ENCODE measurements at regions not wholly inside any gene's neighbourhood (a gene's known extent, or its start where the extent isn't known, plus 50 kb on each side); places are given as distances from the start of the nearest gene placed in this dataset.

DNA sequence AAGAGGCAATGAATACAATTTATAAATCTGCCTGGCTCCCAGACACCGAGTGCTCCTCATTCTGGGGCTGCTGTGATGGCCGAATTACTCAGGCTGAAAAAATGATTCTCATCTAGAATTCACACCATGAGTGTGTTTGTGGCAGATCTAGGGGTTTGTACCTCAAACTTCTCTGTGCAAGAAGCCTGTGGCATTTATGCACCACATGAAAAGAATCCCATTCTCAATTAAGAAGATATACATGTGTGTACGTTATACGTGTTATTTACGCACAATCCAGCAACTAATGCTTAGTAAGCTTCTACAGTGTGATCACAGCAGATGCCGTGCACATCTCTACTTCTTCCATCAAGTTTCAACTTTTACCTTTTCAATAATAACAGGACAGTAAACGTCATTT lies 476.8 kb downstream of the SHQ1 start:
- no peak for DNase-seq
- Mint-ChIP-seq H3K27ac (no peak overlapping the region), H3K27me3 (no peaks in the 10 kb centered on the region), H3K4me3 (no peak overlapping the region), H3K36me3 (ENCODE audit: low read depth) (peaks cover 18% of the 10 kb centered on the region), H3K9me3 (peaks cover 5% of the 10 kb centered on the region), H3K4me1 (ENCODE audit: low read depth) (peaks cover 48% of the 10 kb centered on the region)

DNA sequence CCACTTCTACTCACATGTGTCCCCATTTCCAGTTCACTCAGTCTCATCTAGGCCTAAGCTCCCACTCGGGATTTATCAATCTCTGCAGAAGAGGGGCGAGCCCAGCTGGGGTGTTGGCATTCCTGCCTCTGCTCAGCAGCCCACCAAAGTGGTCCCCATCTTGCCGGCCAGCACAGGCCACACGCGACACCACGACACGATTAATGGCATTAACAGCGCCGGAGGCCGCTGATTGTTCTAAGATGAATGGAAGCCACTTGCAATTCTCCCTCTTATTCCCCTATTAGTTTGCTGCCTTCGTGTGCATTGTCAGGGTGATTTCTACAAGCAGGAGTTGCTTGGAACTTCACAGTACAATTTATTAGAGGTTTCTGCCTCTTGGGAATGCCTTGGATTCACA lies 477.3 kb downstream of the SHQ1 start:
- no peak overlapping the region for H3K4me3 Mint-ChIP-seq
- H3K27me3 Mint-ChIP-seq = no peaks in the 10 kb centered on the region
- peaks cover 5% of the 10 kb centered on the region for H3K9me3 Mint-ChIP-seq
- H3K4me1 Mint-ChIP-seq (ENCODE audit: low read depth) = peaks cover 45% of the 10 kb centered on the region
- DNase-seq = no peak
- peaks cover 16% of the 10 kb centered on the region for H3K36me3 Mint-ChIP-seq (ENCODE audit: low read depth)
- no peak overlapping the region for H3K27ac Mint-ChIP-seq

DNA sequence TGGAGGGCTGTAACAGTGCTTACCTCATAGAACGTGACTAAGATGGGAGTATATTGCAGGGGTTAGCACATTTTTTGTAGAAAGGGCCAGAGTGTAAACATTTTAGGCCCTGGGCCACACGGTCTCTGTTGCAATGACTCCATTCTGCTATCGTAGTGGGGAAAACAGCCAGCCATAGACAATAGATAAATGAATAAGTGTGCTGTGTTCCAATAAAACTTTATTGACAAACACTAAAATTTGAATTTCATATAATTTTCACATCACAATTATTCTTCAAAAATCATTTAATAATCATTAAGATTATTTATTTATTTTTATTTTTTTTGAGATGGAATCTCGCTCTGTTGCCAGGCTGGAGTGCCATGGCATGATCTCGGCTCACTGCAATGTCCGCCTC lies 478.6 kb downstream of the SHQ1 start:
- H3K27me3 Mint-ChIP-seq = no peaks in the 10 kb centered on the region

DNA sequence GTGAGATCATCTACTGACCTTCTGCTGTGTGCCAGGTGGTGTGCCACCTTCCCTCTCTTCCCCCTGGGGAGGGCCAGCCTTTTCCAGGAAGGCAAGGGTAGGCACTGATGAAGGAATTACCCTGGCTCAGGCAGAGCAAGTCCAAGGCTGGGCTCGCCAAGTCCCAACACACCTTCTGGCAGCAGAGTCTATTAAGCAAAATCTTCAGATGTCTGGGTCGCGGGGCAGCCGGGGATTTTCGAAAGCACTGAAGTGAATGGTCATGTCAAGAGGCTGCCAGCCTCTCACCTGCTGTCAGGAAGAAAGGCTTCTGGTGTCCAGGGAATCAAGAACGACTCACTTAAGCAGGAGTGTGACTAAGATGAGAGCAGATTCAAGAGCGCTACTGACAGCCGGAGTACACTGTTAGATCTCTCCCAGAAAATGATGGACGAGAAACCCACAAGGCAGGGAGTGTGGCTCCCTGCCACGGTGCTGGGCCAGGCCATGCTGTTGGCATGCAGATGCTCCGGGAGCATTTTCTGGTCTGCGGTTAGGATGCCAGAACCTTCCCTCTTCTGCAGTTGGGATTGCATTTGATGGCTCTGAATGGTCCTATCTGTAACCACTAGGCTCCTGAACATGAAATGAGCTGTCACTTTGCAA lies 479.8 kb downstream of the SHQ1 start:
- Mint-ChIP-seq H3K27ac (no peak overlapping the region), H3K9me3 (peaks cover 3% of the 10 kb centered on the region), H3K27me3 (peaks cover 1% of the 10 kb centered on the region), H3K36me3 (ENCODE audit: low read depth) (peaks cover 1% of the 10 kb centered on the region), H3K4me3 (no peak overlapping the region), H3K4me1 (ENCODE audit: low read depth) (peaks cover 21% of the 10 kb centered on the region)
- DNase-seq = no peak

More for the DNA sequence above, 478.6 kb downstream of the SHQ1 start:
- Mint-ChIP-seq H3K4me3 (no peak overlapping the region), H3K27ac (no peak overlapping the region), H3K4me1 (ENCODE audit: low read depth) (peaks cover 32% of the 10 kb centered on the region), H3K9me3 (peaks cover 5% of the 10 kb centered on the region), H3K36me3 (ENCODE audit: low read depth) (peaks cover 10% of the 10 kb centered on the region)
- DNase-seq = no peak

DNA sequence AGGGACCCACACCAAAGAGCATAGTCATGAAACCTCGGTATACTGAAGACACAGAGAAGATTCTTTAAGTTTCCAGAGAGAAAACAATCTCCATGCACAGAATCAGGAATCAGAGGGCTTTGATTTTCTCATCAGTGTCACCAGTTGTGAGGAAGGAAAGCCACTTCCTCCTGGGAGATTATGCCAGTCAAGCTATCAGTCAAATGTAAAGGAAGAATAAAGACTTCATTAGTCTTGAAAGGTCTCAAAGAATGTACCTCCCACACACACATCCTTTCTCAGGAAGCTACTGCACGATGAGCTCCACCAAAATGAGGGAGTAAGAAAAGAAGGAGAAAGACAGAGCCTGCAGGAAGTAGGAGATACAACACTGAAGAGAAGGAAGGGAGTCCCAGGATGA lies 486.3 kb downstream of the SHQ1 start:
- Mint-ChIP-seq H3K9me3 (no peaks in the 10 kb centered on the region), H3K36me3 (ENCODE audit: low read depth) (no peaks in the 10 kb centered on the region), H3K4me3 (no peak overlapping the region), H3K27ac (no peak overlapping the region), H3K4me1 (ENCODE audit: low read depth) (peaks cover 1% of the 10 kb centered on the region), H3K27me3 (peaks cover 8% of the 10 kb centered on the region)
- no peak for DNase-seq

DNA sequence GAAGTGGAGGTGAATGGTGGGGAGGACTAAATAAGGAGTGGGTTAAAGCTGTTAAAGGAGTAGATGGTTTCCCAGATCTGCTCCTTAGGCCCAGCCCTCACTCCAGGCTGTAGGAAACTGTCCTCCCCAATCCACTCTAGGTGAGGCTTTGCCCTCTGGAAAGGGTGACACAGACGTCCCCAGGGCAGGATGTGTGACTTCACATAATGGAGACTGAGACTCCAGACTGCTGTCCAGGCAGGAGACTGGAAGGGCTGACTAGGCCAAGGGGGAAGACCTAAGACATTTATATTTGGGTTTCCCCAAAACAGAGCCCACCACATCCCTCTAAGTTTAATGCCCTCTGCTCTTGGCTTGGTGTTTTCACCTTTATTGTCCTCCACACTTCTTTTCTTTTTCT lies 488.5 kb downstream of the SHQ1 start:
- peaks cover 3% of the 10 kb centered on the region for H3K4me1 Mint-ChIP-seq (ENCODE audit: low read depth)
- H3K9me3 Mint-ChIP-seq = no peaks in the 10 kb centered on the region
- H3K27me3 Mint-ChIP-seq = peaks cover 8% of the 10 kb centered on the region
- H3K4me3 Mint-ChIP-seq = no peak overlapping the region
- DNase-seq = no peak
- H3K36me3 Mint-ChIP-seq (ENCODE audit: low read depth) = no peaks in the 10 kb centered on the region
- no peak overlapping the region for H3K27ac Mint-ChIP-seq

DNA sequence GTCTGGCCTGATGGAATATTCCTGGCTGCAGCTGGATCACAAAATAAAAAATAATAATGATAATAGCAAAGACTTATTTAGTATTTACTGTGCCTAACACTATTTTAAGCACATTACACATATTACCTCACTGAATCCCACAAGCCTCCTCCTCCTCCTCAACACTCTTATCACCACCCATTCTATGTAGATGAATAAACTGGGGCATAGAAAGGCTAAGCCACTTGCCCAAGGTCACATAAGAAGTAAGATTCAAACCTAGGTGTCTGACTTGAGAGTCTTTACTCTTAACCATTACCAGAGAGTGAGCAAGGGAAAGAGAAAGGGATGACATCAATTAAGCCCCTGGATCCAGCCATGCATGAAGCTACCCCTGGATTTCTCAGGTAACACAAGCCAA lies 493.1 kb downstream of the SHQ1 start:
- H3K36me3 Mint-ChIP-seq (ENCODE audit: low read depth) = no peaks in the 10 kb centered on the region
- no peak overlapping the region for H3K4me3 Mint-ChIP-seq
- no peaks in the 10 kb centered on the region for H3K27me3 Mint-ChIP-seq
- no peak for DNase-seq
- H3K27ac Mint-ChIP-seq = no peak overlapping the region
- peaks cover 3% of the 10 kb centered on the region for H3K4me1 Mint-ChIP-seq (ENCODE audit: low read depth)
- H3K9me3 Mint-ChIP-seq = no peaks in the 10 kb centered on the region

DNA sequence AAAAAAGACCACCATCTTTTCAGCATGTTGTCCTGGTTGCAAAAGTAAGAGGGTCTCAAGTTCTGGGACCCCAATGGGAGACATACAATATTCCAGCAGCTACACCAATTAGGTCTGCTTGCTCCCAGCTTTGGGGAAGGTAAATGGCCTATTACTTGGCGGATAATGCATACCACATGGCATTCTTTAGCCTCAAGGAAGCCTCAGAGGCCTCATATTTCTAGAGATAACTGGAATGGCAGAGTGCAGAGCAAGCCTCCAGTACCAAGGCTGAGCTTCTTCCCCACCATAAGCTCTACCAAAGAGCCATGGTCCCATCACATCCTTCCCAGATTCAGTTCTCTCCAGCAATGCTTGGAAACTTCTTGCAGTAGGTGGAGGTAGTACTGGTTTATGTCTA lies 493.8 kb downstream of the SHQ1 start:
- H3K27ac Mint-ChIP-seq = no peak overlapping the region
- no peak overlapping the region for H3K4me3 Mint-ChIP-seq
- no peaks in the 10 kb centered on the region for H3K36me3 Mint-ChIP-seq (ENCODE audit: low read depth)

DNA sequence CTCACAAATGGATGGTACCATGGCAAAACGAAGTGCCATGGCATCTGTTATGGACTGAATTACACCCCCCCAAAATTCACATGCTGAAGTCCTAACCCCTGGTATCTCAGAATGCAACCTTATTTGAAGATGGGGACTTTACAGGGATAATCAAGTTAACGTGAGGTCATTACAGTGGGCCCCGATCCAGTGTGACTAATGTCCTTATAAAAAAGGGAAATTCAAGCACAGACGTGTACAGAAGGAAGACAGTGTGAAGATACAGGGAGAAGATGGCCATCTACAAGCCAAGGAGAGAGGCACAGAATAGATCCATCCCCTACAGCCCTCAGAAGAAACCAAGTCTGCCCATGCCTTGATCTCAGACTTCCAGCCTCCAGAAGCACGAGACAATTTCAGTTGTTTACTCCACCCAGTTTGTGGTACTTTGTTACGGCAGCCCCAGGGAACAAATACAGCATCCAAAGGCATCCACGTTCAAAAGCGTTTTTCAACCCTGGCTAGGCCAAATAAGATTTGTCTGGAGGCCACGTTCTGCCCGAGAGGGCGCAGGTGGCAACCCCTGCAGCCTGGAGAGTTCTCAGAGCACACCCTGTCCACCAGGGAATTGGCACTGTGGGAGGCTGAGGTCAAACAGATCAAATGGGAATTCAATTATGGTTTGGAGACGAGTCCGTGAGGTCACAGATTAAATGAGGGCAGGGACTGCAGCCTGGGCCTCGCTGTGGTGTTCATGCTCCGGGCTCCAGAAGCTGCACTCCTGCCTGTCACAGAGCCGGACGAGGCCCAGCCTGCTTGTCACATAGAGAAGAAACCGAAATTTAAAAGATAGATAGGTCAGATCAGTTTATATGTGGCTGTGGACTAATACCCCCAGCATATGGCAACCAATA lies 494.8 kb downstream of the SHQ1 start:
- Mint-ChIP-seq H3K4me3 (no peak overlapping the region), H3K4me1 (ENCODE audit: low read depth) (peaks cover 2% of the 10 kb centered on the region), H3K9me3 (no peaks in the 10 kb centered on the region), H3K27ac (no peak overlapping the region), H3K27me3 (no peaks in the 10 kb centered on the region), H3K36me3 (ENCODE audit: low read depth) (no peaks in the 10 kb centered on the region)
- peak; percentile 20 for DNase-seq

More for the DNA sequence above, 493.8 kb downstream of the SHQ1 start:
- DNase-seq = no peak
- Mint-ChIP-seq H3K27me3 (no peaks in the 10 kb centered on the region), H3K4me1 (ENCODE audit: low read depth) (peaks cover 3% of the 10 kb centered on the region), H3K9me3 (no peaks in the 10 kb centered on the region)

DNA sequence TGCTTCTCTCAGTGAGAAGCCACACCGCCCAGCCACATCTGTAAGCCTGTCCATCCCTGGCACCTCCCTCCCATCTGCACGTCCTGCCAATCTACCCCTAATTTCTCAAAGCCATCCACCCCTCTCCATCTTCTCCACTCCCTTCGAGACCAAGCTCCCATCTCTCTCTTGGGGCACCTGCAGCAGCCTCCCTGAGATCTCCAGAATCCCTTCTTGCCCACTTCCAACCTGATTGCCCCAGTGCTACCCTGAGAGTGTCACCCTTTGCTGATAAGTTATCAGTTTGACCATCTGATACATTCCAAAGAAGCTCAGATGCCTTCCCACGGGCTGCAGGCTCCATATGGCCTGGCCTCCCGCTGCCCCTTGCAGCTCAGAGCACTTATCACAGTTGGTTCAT lies 496.1 kb downstream of the SHQ1 start:
- peaks cover 14% of the 10 kb centered on the region for H3K4me1 Mint-ChIP-seq (ENCODE audit: low read depth)
- no peaks in the 10 kb centered on the region for H3K27me3 Mint-ChIP-seq
- H3K36me3 Mint-ChIP-seq (ENCODE audit: low read depth) = no peaks in the 10 kb centered on the region
- DNase-seq = peak; percentile 24
- no peak overlapping the region for H3K27ac Mint-ChIP-seq
- H3K9me3 Mint-ChIP-seq = no peaks in the 10 kb centered on the region
- H3K4me3 Mint-ChIP-seq = no peak overlapping the region

DNA sequence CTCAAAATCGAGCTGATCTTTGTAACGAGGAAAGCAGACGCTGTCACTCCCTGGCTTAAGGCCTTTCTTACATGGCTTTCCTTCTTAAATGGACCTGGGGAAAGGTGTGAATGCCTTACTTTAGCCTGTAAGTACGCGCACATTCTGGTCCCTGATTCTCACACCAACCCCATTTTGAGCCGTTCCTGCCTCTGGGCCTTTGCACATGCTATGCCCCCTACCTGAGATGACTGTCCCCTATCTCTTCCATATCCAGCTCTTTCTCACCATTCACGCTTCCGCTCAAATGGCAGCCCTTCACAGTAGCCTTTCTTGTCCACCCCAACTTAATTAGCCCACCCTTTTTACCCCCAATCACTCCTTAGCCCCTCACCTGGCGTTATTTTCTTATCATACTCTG lies 496.7 kb downstream of the SHQ1 start:
- Mint-ChIP-seq H3K4me1 (ENCODE audit: low read depth) (peaks cover 19% of the 10 kb centered on the region), H3K36me3 (ENCODE audit: low read depth) (no peaks in the 10 kb centered on the region), H3K27me3 (no peaks in the 10 kb centered on the region), H3K9me3 (no peaks in the 10 kb centered on the region), H3K27ac (no peak overlapping the region), H3K4me3 (no peak overlapping the region)
- no peak for DNase-seq

DNA sequence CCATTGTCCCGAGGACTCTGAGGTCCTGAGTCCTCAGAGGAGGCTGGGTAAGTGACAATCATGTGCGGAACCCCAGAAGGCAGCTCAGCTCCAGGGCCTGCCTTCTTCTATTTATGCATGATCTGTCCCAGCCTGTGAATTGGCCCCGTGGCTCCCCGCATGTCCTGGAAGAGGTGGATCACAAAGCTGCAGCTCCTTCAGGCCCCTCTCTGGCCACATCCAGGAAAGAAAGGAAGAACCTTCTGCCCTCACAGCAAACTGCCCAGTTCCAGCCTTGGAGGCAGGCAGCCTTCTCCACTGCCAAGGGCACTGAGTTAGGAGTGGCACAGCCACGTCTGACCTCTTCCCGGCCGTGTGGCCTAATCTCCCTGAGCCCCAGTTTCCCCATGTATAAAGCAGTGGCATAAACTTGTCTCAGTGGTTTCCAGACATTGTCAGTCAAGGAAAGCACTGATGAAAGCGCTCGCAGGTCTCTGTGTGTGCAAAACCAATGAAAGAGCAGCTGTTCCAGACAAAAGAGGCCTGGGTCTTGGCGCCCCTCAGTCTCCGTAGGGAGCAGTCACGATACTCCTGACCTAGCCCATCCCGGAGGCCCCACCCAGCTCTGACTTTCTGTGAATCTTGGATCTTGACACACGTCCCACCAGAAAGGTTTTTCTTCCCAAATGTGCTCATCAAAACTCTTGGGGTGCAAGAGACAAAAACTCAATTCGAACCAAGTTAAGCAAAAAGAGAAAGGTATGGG lies 497.3 kb downstream of the SHQ1 start:
- no peak overlapping the region for H3K4me3 Mint-ChIP-seq
- DNase-seq = peak; percentile 25
- no peaks in the 10 kb centered on the region for H3K27me3 Mint-ChIP-seq
- H3K27ac Mint-ChIP-seq = no peak overlapping the region
- H3K36me3 Mint-ChIP-seq (ENCODE audit: low read depth) = no peaks in the 10 kb centered on the region
- H3K4me1 Mint-ChIP-seq (ENCODE audit: low read depth) = peaks cover 25% of the 10 kb centered on the region
- no peaks in the 10 kb centered on the region for H3K9me3 Mint-ChIP-seq

DNA sequence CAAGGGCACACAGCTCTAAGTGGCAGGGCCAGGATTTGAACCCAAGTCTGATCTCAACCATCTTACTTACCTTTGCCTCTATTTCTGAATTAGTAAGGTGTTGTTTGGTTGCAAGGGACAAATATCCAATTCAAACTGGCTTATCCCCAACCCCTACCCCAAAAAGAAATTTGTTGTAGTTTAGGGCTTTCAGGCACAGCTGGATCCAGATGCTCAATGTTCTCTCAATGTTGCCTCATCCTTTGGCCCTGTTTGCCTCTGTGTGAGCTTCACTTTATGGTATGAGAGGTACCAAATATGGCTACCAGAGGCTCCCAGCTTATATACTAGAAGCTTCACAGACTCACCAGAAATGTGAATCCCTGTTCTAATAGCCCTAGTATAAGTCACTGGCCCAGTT lies 499.9 kb downstream of the SHQ1 start:
- Mint-ChIP-seq H3K4me3 (no peak overlapping the region), H3K36me3 (ENCODE audit: low read depth) (no peaks in the 10 kb centered on the region), H3K9me3 (no peaks in the 10 kb centered on the region), H3K4me1 (ENCODE audit: low read depth) (peaks cover 49% of the 10 kb centered on the region), H3K27me3 (no peaks in the 10 kb centered on the region), H3K27ac (no peak overlapping the region)
- DNase-seq = no peak

DNA sequence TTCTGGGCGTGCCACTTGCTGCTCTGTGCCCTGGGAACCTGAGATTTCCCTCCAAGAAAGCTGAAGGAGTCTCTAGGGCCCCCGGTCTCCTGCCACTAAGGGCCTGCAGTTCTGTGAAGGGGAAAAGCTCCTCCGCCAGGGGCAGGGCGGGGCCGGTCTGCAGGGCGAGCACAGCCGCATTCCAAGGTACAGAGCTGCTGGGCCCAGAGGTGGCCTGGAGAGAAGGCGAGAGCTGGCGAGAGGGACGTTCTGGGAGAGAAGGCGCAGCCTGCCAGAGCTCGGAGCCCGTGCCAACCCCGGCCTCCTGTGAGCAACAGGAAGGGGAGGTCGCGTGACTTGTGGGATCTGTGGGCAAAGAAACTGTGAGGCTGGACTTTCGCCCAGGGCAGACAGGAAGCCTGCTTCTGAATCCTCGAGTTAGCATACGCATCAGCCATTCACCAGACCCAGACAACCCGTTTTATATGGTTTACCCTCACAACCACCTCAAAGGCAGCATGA lies 500.4 kb downstream of the SHQ1 start:
- Mint-ChIP-seq H3K36me3 (ENCODE audit: low read depth) (no peaks in the 10 kb centered on the region), H3K27ac (no peak overlapping the region), H3K9me3 (no peaks in the 10 kb centered on the region), H3K4me3 (no peak overlapping the region), H3K4me1 (ENCODE audit: low read depth) (peaks cover 54% of the 10 kb centered on the region), H3K27me3 (no peaks in the 10 kb centered on the region)
- DNase-seq = peak; percentile 69
